Body of pancreas (tissue), 4 donors: ENCODE measurements at regions not wholly inside any gene's neighbourhood (a gene's known extent, or its start where the extent isn't known, plus 50 kb on each side); places are given as distances from the start of the nearest gene placed in this dataset.

Experiments used
- CTCF ChIP-seq, 7 experiments: fragments of 450-650 bp in 4 of 7; fragments of 200-600 bp in 3 of 7; sonication (generic) in 3 of 7; IDR thresholded peaks; one replicate each; pipeline ENCODE4 v1.5.1; 2016 to 2019; ENCODE audit warnings: antibody characterized with exemption in 7 of 7
- POLR2A ChIP-seq, 3 donors: fragments of 450-650 bp; IDR thresholded peaks; one replicate each; pipeline ENCODE4 v1.6.1; 2016; ENCODE audit warnings: antibody characterized with exemption in 3 of 3, mild to moderate bottlenecking in 2 of 3

GRCh38 chrX:45773572-45773971 is 572.9 kb upstream of the DIPK2B start:
- TF ChIP-seq POLR2A (IDR thresholded peaks at IDR 0.05) = no peak
- no peak for TF ChIP-seq CTCF (IDR thresholded peaks at IDR 0.05)
